ENCODE measurements at regions not wholly inside any gene's neighbourhood (a gene's known extent, or its start where the extent isn't known, plus 50 kb on each side); places are given as distances from the start of the nearest gene placed in this dataset.

GRCh38 chr14:101251812-101252442, 309.4 kb upstream of the DIO3 start:
- ChIA-PET POLR2A (ENCODE audit: low non-redundant PET) (no interaction called here), CTCF (no interaction called here)
- Histone ChIP-seq H3K4me1 (ENCODE audit: insufficient read depth, low read length, poor library complexity, severe bottlenecking) (no peaks in the 10 kb centered on the region), H3K27ac (ENCODE audit: low read depth, low read length, poor library complexity, severe bottlenecking) (no peak overlapping the region), H3K27me3 (replicated peaks; ENCODE audit: insufficient read depth, low read depth, low read length, poor library complexity) (peaks cover 15% of the 10 kb centered on the region), H3K36me3 (ENCODE audit: insufficient read depth, low read length, poor library complexity, severe bottlenecking) (no peaks in the 10 kb centered on the region), H3K4me3 (ENCODE audit: low read depth, low read length, poor library complexity, severe bottlenecking) (no peak overlapping the region), H3K9me3 (ENCODE audit: low read depth, low read length, poor library complexity, severe bottlenecking) (no peaks in the 10 kb centered on the region)
- intact Hi-C loops (cut with micrococcal nuclease; ENCODE audit: unreplicated experiment) = no loop called here
- TF ChIP-seq EZH2 (IDR thresholded peaks at IDR 0.05; ENCODE audit: borderline replicate concordance, low read depth, low read length, poor library complexity, severe bottlenecking) = no peak
- TF ChIP-seq, protein P1, sequence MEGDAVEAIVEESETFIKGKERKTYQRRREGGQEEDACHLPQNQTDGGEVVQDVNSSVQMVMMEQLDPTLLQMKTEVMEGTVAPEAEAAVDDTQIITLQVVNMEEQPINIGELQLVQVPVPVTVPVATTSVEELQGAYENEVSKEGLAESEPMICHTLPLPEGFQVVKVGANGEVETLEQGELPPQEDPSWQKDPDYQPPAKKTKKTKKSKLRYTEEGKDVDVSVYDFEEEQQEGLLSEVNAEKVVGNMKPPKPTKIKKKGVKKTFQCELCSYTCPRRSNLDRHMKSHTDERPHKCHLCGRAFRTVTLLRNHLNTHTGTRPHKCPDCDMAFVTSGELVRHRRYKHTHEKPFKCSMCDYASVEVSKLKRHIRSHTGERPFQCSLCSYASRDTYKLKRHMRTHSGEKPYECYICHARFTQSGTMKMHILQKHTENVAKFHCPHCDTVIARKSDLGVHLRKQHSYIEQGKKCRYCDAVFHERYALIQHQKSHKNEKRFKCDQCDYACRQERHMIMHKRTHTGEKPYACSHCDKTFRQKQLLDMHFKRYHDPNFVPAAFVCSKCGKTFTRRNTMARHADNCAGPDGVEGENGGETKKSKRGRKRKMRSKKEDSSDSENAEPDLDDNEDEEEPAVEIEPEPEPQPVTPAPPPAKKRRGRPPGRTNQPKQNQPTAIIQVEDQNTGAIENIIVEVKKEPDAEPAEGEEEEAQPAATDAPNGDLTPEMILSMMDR (conservative IDR thresholded peaks at IDR 0.05; ENCODE audit: low read depth, low read length) = no peak
- DNase-seq (ENCODE audit: low spot score) = no peak
- BruUV-seq (replicated peaks) = no TSS peak

DNA sequence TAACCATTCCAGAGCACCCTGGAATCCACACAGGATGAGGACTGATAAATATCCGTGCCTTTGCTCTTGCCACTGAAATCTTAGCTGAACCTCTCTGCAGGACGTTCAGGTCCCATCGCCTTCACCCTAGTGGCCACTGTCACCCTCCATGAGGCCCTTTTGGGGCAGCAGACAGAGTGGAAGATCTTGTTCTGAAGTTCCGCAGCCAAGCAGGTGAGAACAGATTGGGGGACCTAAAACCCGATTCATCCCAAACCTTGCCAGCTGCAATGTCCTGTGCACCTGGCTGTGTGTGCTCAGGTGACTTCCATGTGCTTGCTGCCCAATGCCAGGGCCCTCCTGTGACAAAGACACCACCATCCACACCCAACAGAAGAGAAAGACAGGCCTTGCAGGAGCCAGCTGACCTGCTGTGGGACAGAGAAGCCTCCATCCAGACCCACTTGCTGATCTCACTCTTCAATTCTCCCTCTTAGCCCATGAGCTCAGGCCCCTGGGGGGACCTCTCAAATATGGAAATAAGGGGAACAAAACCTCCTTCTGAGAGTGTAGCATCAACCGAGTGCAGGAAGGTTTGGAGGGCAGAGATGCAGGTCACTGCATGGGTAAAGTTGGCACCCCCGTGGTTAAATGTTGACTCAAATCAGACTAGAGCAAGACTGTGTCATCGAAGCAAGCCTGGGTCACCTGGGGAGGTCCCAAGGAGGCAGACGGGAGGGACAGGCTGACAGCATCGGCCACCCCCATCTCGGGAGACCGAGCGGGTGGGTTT, 308.7 kb upstream of the DIO3 start:
- no peak for DNase-seq (ENCODE audit: low spot score)
- POLR2A ChIA-PET (ENCODE audit: low non-redundant PET) = no interaction called here

GRCh38 chr14:101253948-101254347, 307.3 kb upstream of the DIO3 start:
- TF ChIP-seq EZH2 (IDR thresholded peaks at IDR 0.05; ENCODE audit: borderline replicate concordance, low read depth, low read length, poor library complexity, severe bottlenecking) = no peak
- H3K9me3 ChIP-seq (ENCODE audit: low read depth, low read length, poor library complexity, severe bottlenecking) = no peaks in the 10 kb centered on the region
- CTCF ChIA-PET = no interaction called here
- H3K27me3 ChIP-seq (replicated peaks; ENCODE audit: insufficient read depth, low read depth, low read length, poor library complexity) = peaks cover 27% of the 10 kb centered on the region
- no peaks in the 10 kb centered on the region for H3K36me3 ChIP-seq (ENCODE audit: insufficient read depth, low read length, poor library complexity, severe bottlenecking)
- H3K27ac ChIP-seq (ENCODE audit: low read depth, low read length, poor library complexity, severe bottlenecking) = no peak overlapping the region
- no peaks in the 10 kb centered on the region for H3K4me1 ChIP-seq (ENCODE audit: insufficient read depth, low read length, poor library complexity, severe bottlenecking)
- POLR2A ChIA-PET (ENCODE audit: low non-redundant PET) = no interaction called here
- H3K4me3 ChIP-seq (ENCODE audit: low read depth, low read length, poor library complexity, severe bottlenecking) = no peak overlapping the region
- BruUV-seq (replicated peaks) = no TSS peak
- no peak for DNase-seq (ENCODE audit: low spot score)
- intact Hi-C loops (cut with micrococcal nuclease; ENCODE audit: unreplicated experiment) = no loop called here

More for the DNA sequence above, 308.7 kb upstream of the DIO3 start:
- H3K36me3 ChIP-seq (ENCODE audit: insufficient read depth, low read length, poor library complexity, severe bottlenecking) = no peaks in the 10 kb centered on the region
- no peak for TF ChIP-seq EZH2 (IDR thresholded peaks at IDR 0.05; ENCODE audit: borderline replicate concordance, low read depth, low read length, poor library complexity, severe bottlenecking)
- TF ChIP-seq, protein P1 (conservative IDR thresholded peaks at IDR 0.05; ENCODE audit: low read depth, low read length) = no peak
- no peaks in the 10 kb centered on the region for H3K4me1 ChIP-seq (ENCODE audit: insufficient read depth, low read length, poor library complexity, severe bottlenecking)
- BruUV-seq (replicated peaks) = no TSS peak
- no peaks in the 10 kb centered on the region for H3K9me3 ChIP-seq (ENCODE audit: low read depth, low read length, poor library complexity, severe bottlenecking)
- no peak overlapping the region for H3K27ac ChIP-seq (ENCODE audit: low read depth, low read length, poor library complexity, severe bottlenecking)
- peaks cover 18% of the 10 kb centered on the region for H3K27me3 ChIP-seq (replicated peaks; ENCODE audit: insufficient read depth, low read depth, low read length, poor library complexity)
- CTCF ChIA-PET = no interaction called here
- H3K4me3 ChIP-seq (ENCODE audit: low read depth, low read length, poor library complexity, severe bottlenecking) = no peak overlapping the region
- intact Hi-C loops (cut with micrococcal nuclease; ENCODE audit: unreplicated experiment) = no loop called here

Data from A673 (cell line).